Skin of body (tissue), 1 donor: ENCODE measurements at regions not wholly inside any gene's neighbourhood (a gene's known extent, or its start where the extent isn't known, plus 50 kb on each side); places are given as distances from the start of the nearest gene placed in this dataset.
"Not testable (repeated sequence)": the region's sequence is repeated elsewhere in the genome, so short reads cannot be mapped to it uniquely, and the experiment has no call there.

Source experiments
- DNase-seq: peaks from one replicate; lab custom pipeline; 2025; lab: John Stamatoyannopoulos, UW

- DNase-seq = no peak
Observed at GRCh38 chr16:29311461-29312344, 94.8 kb downstream of the NPIPB11 start.

GRCh38 chr16:29310852-29311314, 95.6 kb downstream of the NPIPB11 start:
- DNase-seq = no peak

GRCh38 chr16:29310243-29310642, 96.3 kb downstream of the NPIPB11 start:
- DNase-seq = not testable (repeated sequence)

- not testable (repeated sequence) for DNase-seq
Observed at GRCh38 chr16:29309601-29310000, 96.9 kb downstream of the NPIPB11 start.

- DNase-seq = no peak
Observed at GRCh38 chr16:29308644-29309546, 97.6 kb downstream of the NPIPB11 start.

- DNase-seq = no peak
Observed at GRCh38 chr16:29307598-29308507, 98.7 kb downstream of the NPIPB11 start.

- DNase-seq = no peak
Observed at GRCh38 chr16:29306943-29307597, 99.4 kb downstream of the NPIPB11 start.

- DNase-seq = no peak
Observed at GRCh38 chr16:29306201-29306600, 100.3 kb downstream of the NPIPB11 start.

GRCh38 chr16:29305018-29305417, 101.5 kb downstream of the NPIPB11 start:
- DNase-seq = not testable (repeated sequence)

- DNase-seq = no peak
Observed at GRCh38 chr16:29304251-29304650, 102.3 kb downstream of the NPIPB11 start.

GRCh38 chr16:29303520-29303919, 103.0 kb downstream of the NPIPB11 start:
- DNase-seq = no peak

- DNase-seq = no peak
Observed at GRCh38 chr16:29302976-29303375, 103.5 kb downstream of the NPIPB11 start.

GRCh38 chr16:29302433-29302832, 104.1 kb downstream of the NPIPB11 start:
- not testable (repeated sequence) for DNase-seq

GRCh38 chr16:29301662-29302285, 104.7 kb downstream of the NPIPB11 start:
- DNase-seq = not testable (repeated sequence)

- not testable (repeated sequence) for DNase-seq
Observed at GRCh38 chr16:29300541-29301535, 105.7 kb downstream of the NPIPB11 start.

GRCh38 chr16:29300030-29300491, 106.5 kb downstream of the NPIPB11 start:
- DNase-seq = not testable (repeated sequence)

GRCh38 chr16:29298997-29299396, 107.5 kb downstream of the NPIPB11 start:
- DNase-seq = not testable (repeated sequence)

- not testable (repeated sequence) for DNase-seq
Observed at GRCh38 chr16:29298307-29298706, 108.2 kb downstream of the NPIPB11 start.

- not testable (repeated sequence) for DNase-seq
Observed at GRCh38 chr16:29297809-29298177, 108.7 kb downstream of the NPIPB11 start.
